Caco-2 (cell line): ENCODE measurements at regions not wholly inside any gene's neighbourhood (a gene's known extent, or its start where the extent isn't known, plus 50 kb on each side); places are given as distances from the start of the nearest gene placed in this dataset.

Experiments used
- BruUV-seq: library from RNA; stranded (reverse); fragments of 400-500 nt; replicated peaks from 2 replicates; lab custom pipeline; 2021; lab: Mats Ljungman, UMichigan
- CTCF ChIA-PET: fragments of 300-600 bp; sonication (Branson Sonifier 250); formaldehyde crosslinking; loops from one replicate; lab custom pipeline; 2022; ENCODE audit warnings: antibody characterized with exemption; lab: Charles Lee
- POLR2A ChIA-PET: fragments of 300-600 bp; sonication (Branson Sonifier 250); formaldehyde crosslinking; loops from one replicate; lab custom pipeline; 2022; ENCODE audit warnings: antibody characterized with exemption; lab: Charles Lee
- DNase-seq, 2 experiments: peaks; one replicate each; pipeline versions ENCODE4 v3.0.0 to v3.0.0-alpha.2; 2020 to 2022
- H3K27me3 ChIP-seq: replicated peaks from 2 replicates; pipeline ENCODE4 v1.6.0; 2011; ENCODE audit warnings: low read length; ENCODE audit not compliant: control insufficient read depth, insufficient read depth
- H3K36me3 ChIP-seq: 2 replicates; pipeline ENCODE4 v1.5.1; 2011; ENCODE audit warnings: low read length; ENCODE audit not compliant: control insufficient read depth, insufficient read depth
- H3K4me1 ChIP-seq: fragments of 250-450 bp; sonication (Bioruptor Pico); 2 replicates; pipeline ENCODE4 v1.5.1; 2020; ENCODE audit warnings: mild to moderate bottlenecking
- H3K4me3 ChIP-seq: 2 replicates; pipeline ENCODE4 v1.5.1; 2011; ENCODE audit warnings: low read depth, mild to moderate bottlenecking, control low read depth, low read length
- H3K9me3 ChIP-seq: fragments of 250-450 bp; sonication (Bioruptor Pico); 2 replicates; pipeline ENCODE4 v1.5.1; 2020; ENCODE audit warnings: mild to moderate bottlenecking, moderate library complexity
- H3K27ac Mint-ChIP-seq: one replicate; pipeline ENCODE4 v1.8.0; 2022; ENCODE audit warnings: mixed read lengths; ENCODE audit not compliant: unreplicated experiment
- H3K27me3 Mint-ChIP-seq: one replicate; pipeline ENCODE4 v1.8.0; 2022; ENCODE audit warnings: mixed read lengths; ENCODE audit not compliant: insufficient read depth, unreplicated experiment
- H3K36me3 Mint-ChIP-seq: one replicate; pipeline ENCODE4 v1.8.0; 2022; ENCODE audit warnings: mild to moderate bottlenecking, mixed read lengths; ENCODE audit not compliant: insufficient read depth, unreplicated experiment
- H3K4me1 Mint-ChIP-seq: one replicate; pipeline ENCODE4 v1.8.0; 2022; ENCODE audit warnings: low read depth, mixed read lengths; ENCODE audit not compliant: unreplicated experiment
- H3K4me3 Mint-ChIP-seq: one replicate; pipeline ENCODE4 v1.8.0; 2022; ENCODE audit warnings: mild to moderate bottlenecking, moderate library complexity, mixed read lengths; ENCODE audit not compliant: unreplicated experiment
- H3K9me3 Mint-ChIP-seq: one replicate; pipeline ENCODE4 v1.8.0; 2022; ENCODE audit warnings: mixed read lengths; ENCODE audit not compliant: unreplicated experiment
- CTCF ChIP-seq, 2 experiments: fragments of 200-600 bp in 1 of 2; IDR thresholded peaks; 1 replicate in 1 of 2; 2 replicates in 1 of 2; pipeline versions ENCODE4 v1.5.1 to v1.8.0; 2011 to 2022; ENCODE audit warnings: antibody characterized with exemption in 1 of 2, control low read depth in 1 of 2, inconsistent platforms in 1 of 2, low read depth in 1 of 2, low read length in 1 of 2, mild to moderate bottlenecking in 1 of 2, moderate library complexity in 1 of 2; ENCODE audit not compliant: insufficient read depth in 1 of 2, severe bottlenecking in 1 of 2, unreplicated experiment in 1 of 2
- intact Hi-C: fragments of 100-400 bp; cut with micrococcal nuclease; formaldehyde crosslinking; loops from one replicate; pipeline ENCODE4 v1.10.0; 2022; ENCODE audit not compliant: unreplicated experiment

GRCh38 chr2:37784071-37784758 is 112.8 kb upstream of the CDC42EP3 start:
- H3K9me3 Mint-ChIP-seq: peaks cover 17% of the 10 kb centered on the region
- H3K4me1 Mint-ChIP-seq: peaks cover 23% of the 10 kb centered on the region
- no peaks in the 10 kb centered on the region for H3K36me3 Mint-ChIP-seq
- Histone ChIP-seq H3K27me3 (no peaks in the 10 kb centered on the region), H3K9me3 (peaks cover 6% of the 10 kb centered on the region), H3K4me1 (peaks cover 22% of the 10 kb centered on the region), H3K36me3 (no peaks in the 10 kb centered on the region), H3K4me3 (no peak overlapping the region)
- no peak overlapping the region for H3K4me3 Mint-ChIP-seq
- no peaks in the 10 kb centered on the region for H3K27me3 Mint-ChIP-seq
- DNase-seq: no peak
- ChIA-PET POLR2A (no interaction called here), CTCF (no interaction called here)
- BruUV-seq: no TSS peak
- TF ChIP-seq CTCF (IDR thresholded peaks at IDR 0.05; ENCODE audit: insufficient read depth in 1 of 2, low read depth in 1 of 2, low read length in 1 of 2, severe bottlenecking in 1 of 2, unreplicated experiment in 1 of 2): no peak
- H3K27ac Mint-ChIP-seq: no peak overlapping the region
- intact Hi-C loops: no loop called here

GRCh38 chr2:37784759-37785149 is 113.3 kb upstream of the CDC42EP3 start:
- BruUV-seq: no TSS peak
- Mint-ChIP-seq H3K9me3 (peaks cover 23% of the 10 kb centered on the region), H3K36me3 (no peaks in the 10 kb centered on the region), H3K4me1 (peaks cover 19% of the 10 kb centered on the region), H3K27me3 (no peaks in the 10 kb centered on the region), H3K4me3 (no peak overlapping the region), H3K27ac (no peak overlapping the region)
- DNase-seq: no peak
- no peaks in the 10 kb centered on the region for H3K27me3 ChIP-seq
- ChIA-PET POLR2A (no interaction called here), CTCF (no interaction called here)
- no peak for TF ChIP-seq CTCF (IDR thresholded peaks at IDR 0.05; ENCODE audit: insufficient read depth in 1 of 2, low read depth in 1 of 2, low read length in 1 of 2, severe bottlenecking in 1 of 2, unreplicated experiment in 1 of 2)
- peaks cover 6% of the 10 kb centered on the region for H3K9me3 ChIP-seq
- H3K4me3 ChIP-seq: no peak overlapping the region
- intact Hi-C loops: no loop called here
- peaks cover 18% of the 10 kb centered on the region for H3K4me1 ChIP-seq
- H3K36me3 ChIP-seq: no peaks in the 10 kb centered on the region

- no peak overlapping the region for H3K4me3 Mint-ChIP-seq
Measured at GRCh38 chr2:37786191-37786698, 114.8 kb upstream of the CDC42EP3 start.

More at GRCh38 chr2:37786191-37786698, 114.8 kb upstream of the CDC42EP3 start:
- Histone ChIP-seq H3K4me1 (peaks cover 18% of the 10 kb centered on the region), H3K4me3 (no peak overlapping the region), H3K9me3 (peaks cover 6% of the 10 kb centered on the region), H3K36me3 (no peaks in the 10 kb centered on the region), H3K27me3 (no peaks in the 10 kb centered on the region)
- intact Hi-C loops: no loop called here
- Mint-ChIP-seq H3K9me3 (peaks cover 37% of the 10 kb centered on the region), H3K36me3 (no peaks in the 10 kb centered on the region), H3K27me3 (no peaks in the 10 kb centered on the region), H3K27ac (no peak overlapping the region), H3K4me1 (peaks cover 19% of the 10 kb centered on the region)
- ChIA-PET CTCF (no interaction called here), POLR2A (no interaction called here)
- DNase-seq: no peak
- no peak for TF ChIP-seq CTCF (IDR thresholded peaks at IDR 0.05; ENCODE audit: insufficient read depth in 1 of 2, low read depth in 1 of 2, low read length in 1 of 2, severe bottlenecking in 1 of 2, unreplicated experiment in 1 of 2)
- BruUV-seq: no TSS peak
